Heart right ventricle (tissue), 16 donors: ENCODE measurements at regions not wholly inside any gene's neighbourhood (a gene's known extent, or its start where the extent isn't known, plus 50 kb on each side); places are given as distances from the start of the nearest gene placed in this dataset.

Source experiments
- ATAC-seq, 8 donors: fragments of 200-7000 bp; cut with Tn5 transposase; one replicate each; pipeline ENCODE4 v1.9.1; 2020; ENCODE audit warnings: mild to moderate bottlenecking in 8 of 8, moderate library complexity in 8 of 8, moderate number of reproducible peaks in 1 of 8
- DNase-seq, 2 donors: peaks; one replicate each; pipeline ENCODE4 v3.0.0-alpha.2; 2020
- H3K27ac ChIP-seq, 10 donors: fragments of 200-600 bp; sonication (generic) in 2 of 10; one replicate each; pipeline versions ENCODE4 v1.5.0 to v1.8.0; 2020 to 2022; ENCODE audit warnings: mild to moderate bottlenecking in 3 of 10
- H3K27me3 ChIP-seq, 7 donors: fragments of 200-600 bp; one replicate each; pipeline ENCODE4 v1.8.0; 2021 to 2022; ENCODE audit warnings: mild to moderate bottlenecking in 2 of 7
- H3K36me3 ChIP-seq, 9 donors: fragments of 200-600 bp; sonication (generic) in 1 of 9; one replicate each; pipeline versions ENCODE4 v1.5.0 to v1.8.0; 2020 to 2022; ENCODE audit warnings: mild to moderate bottlenecking in 2 of 9
- H3K4me1 ChIP-seq, 9 donors: fragments of 200-600 bp; sonication (generic) in 1 of 9; one replicate each; pipeline versions ENCODE4 v1.5.0 to v1.8.0; 2020 to 2022; ENCODE audit warnings: mild to moderate bottlenecking in 4 of 9
- H3K4me3 ChIP-seq, 10 donors: fragments of 200-600 bp; sonication (generic) in 2 of 10; one replicate each; pipeline versions ENCODE4 v1.5.0 to v1.8.0; 2020 to 2022; ENCODE audit warnings: mild to moderate bottlenecking in 7 of 10, moderate library complexity in 2 of 10
- H3K9me3 ChIP-seq, 11 donors: fragments of 200-600 bp in 10 of 11; sonication (generic) in 2 of 11; one replicate each; pipeline versions ENCODE4 v1.5.0 to v1.8.0; 2013 to 2022; ENCODE audit warnings: mild to moderate bottlenecking in 2 of 11, control low read depth in 1 of 11, moderate library complexity in 1 of 11
- WGBS, 2 donors: extraction: QIAGEN DNeasy Blood & Tissue Kit; methylation state at CpG; one replicate each; pipeline ENCODE4 v1.1.7; 2013; ENCODE audit warnings: inconsistent platforms in 1 of 2; 5-methylcytosine and 5-hydroxymethylcytosine counted together
- intact Hi-C, 10 donors: fragments of 100-400 bp; cut with DNase I; formaldehyde crosslinking; loops; one replicate each; pipeline versions ENCODE4 v1.11.1 to v1.14.2; 2022
- TF ChIP-seq, protein P1 (sequence below), 9 donors: fragments of 200-600 bp; sonication (generic) in 2 of 9; IDR thresholded peaks; one replicate each; pipeline versions ENCODE4 v1.5.0 to v1.8.0; 2021 to 2022; ENCODE audit warnings: antibody characterized with exemption in 9 of 9, mild to moderate bottlenecking in 5 of 9, moderate library complexity in 1 of 9
- donor health status: Arrhythmogenic right ventricular cardiomyopathy.
- donor health status: ischemic (EF 13 %, LVEDD 7.1; RV severe dilation, severe dysfunction).
- donor health status: healthy with polysubstance abuse.
- donor health status: DM: no; HTN: yes; CAD: no.
- donor health status: DM: no; HTN: no; CAD: no.
- donor health status: ischemic (EF 25% LVEDD 6.9; RV normal size, moderate dysfunction).
- donor health status: ischemic (EF 25% LVEDD 5.7; RV mildly dilated, moderate dysfunction).
- donor health status: healthy.
- donor health status: DM: yes; HTN: yes; CAD: no.
- donor health status: Ischemic cardiomyopathy.
- donor health status: ischemic (EF 35%, LVEDD 5.7; RV mildly dilated, moderate dysfunction).
- donor health status: nonischemic (EF 11% LVEDD 7.7; RV severe dilation, severe dysfunction).
- donor health status: DM: yes; HTN: yes; CAD: no.
- donor health status: PGD.
- donor health status: ischemic (EF 29% LVEDD 5.4; RV normal size, mild dysfunction).
- donor health status: nonischemic (EF 23%, LVEDD 6.1; RV moderate dilation, normal function).

DNA sequence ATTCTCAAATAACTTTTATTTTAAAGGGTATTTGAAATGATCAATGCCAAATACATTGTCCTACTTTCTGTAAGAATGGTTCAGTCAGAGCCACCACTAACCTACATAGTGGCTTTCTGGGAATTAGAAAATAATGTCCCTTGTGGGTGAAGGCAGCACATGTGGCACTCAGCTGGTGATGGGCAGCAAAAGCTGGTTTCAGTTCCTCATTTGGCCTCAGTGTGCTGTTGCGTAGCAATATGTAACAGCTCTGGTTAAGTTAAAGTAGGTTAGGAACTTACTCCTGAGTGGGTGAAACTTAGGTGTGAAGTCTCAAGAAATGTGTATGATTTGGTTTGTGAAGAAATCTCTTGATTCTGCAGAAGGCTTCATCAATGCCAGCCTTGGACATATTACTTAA lies 99.6 kb upstream of the SPEF2 start:
- TF ChIP-seq, protein P1, sequence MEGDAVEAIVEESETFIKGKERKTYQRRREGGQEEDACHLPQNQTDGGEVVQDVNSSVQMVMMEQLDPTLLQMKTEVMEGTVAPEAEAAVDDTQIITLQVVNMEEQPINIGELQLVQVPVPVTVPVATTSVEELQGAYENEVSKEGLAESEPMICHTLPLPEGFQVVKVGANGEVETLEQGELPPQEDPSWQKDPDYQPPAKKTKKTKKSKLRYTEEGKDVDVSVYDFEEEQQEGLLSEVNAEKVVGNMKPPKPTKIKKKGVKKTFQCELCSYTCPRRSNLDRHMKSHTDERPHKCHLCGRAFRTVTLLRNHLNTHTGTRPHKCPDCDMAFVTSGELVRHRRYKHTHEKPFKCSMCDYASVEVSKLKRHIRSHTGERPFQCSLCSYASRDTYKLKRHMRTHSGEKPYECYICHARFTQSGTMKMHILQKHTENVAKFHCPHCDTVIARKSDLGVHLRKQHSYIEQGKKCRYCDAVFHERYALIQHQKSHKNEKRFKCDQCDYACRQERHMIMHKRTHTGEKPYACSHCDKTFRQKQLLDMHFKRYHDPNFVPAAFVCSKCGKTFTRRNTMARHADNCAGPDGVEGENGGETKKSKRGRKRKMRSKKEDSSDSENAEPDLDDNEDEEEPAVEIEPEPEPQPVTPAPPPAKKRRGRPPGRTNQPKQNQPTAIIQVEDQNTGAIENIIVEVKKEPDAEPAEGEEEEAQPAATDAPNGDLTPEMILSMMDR (IDR thresholded peaks at IDR 0.05): no peak
- DNase-seq (no peak), ATAC-seq (peak in 1 of 8 donors; percentile 29)
- H3K36me3 ChIP-seq: no peaks in the 10 kb centered on the region
- no peaks in the 10 kb centered on the region for H3K27me3 ChIP-seq
- no peak overlapping the region for H3K4me3 ChIP-seq
- H3K27ac ChIP-seq: no peak overlapping the region
- WGBS, 2 donors: 79 to 92% methylated on average over 1 of the region's 1 CpG
- intact Hi-C loops: no loop called here
- no peaks in the 10 kb centered on the region for H3K4me1 ChIP-seq
- H3K9me3 ChIP-seq: peaks cover 0 to 15% (median 0%) of the 10 kb centered on the region in 11 donors

DNA sequence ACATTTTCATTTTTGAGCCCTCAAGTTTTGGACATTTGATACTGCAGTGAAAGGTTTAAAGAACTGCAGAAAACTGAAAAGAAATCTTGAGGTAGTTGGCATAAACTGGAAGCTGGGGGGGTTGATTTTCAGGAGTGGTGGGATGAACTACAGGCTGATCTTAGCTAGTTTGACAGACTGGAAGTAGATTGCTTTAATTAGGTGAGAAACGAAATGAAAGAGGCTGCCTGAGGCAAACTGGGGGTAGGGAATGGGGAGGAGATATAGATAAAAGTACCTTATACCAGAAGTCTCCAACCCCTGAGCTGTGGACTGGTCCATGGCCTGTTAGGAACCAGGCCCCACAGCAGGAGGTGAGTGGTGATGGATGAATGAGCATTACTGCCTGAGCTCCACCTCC lies 101.4 kb upstream of the SPEF2 start:
- Histone ChIP-seq H3K4me3 (no peak overlapping the region), H3K9me3 (peaks cover 0 to 26% (median 0%) of the 10 kb centered on the region in 11 donors), H3K27me3 (no peaks in the 10 kb centered on the region), H3K27ac (no peak overlapping the region), H3K36me3 (no peaks in the 10 kb centered on the region), H3K4me1 (no peaks in the 10 kb centered on the region)
- DNase-seq (no peak), ATAC-seq (no peak)
- 26 to 33% methylated on average over 1 of the region's 1 CpG for WGBS, 2 donors
- TF ChIP-seq, protein P1 (IDR thresholded peaks at IDR 0.05): no peak
- intact Hi-C loops: no loop called here

DNA sequence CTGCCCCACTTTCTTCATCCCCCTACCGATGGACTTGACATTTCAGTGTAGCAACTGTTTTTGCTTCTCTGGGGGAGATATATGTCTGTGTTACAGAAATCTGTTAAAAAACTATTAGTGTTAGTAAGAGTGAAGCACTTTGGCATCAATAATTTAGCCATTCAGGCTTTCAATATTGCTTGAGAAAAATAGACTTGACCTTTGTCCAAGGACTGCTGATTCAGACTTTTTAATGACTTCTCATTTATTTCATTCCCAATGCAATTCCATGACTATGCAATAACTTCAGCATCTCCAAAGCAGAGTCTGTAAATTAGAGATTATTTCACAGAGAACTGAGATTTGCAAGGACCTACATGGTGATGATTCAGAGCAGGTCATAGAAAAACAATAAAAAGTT lies 104.1 kb upstream of the SPEF2 start:
- H3K4me3 ChIP-seq: no peak overlapping the region
- TF ChIP-seq, protein P1 (IDR thresholded peaks at IDR 0.05): no peak
- H3K4me1 ChIP-seq: no peaks in the 10 kb centered on the region
- DNase-seq (no peak), ATAC-seq (no peak)
- H3K27me3 ChIP-seq: no peaks in the 10 kb centered on the region
- H3K36me3 ChIP-seq: no peaks in the 10 kb centered on the region
- peaks cover 0 to 38% (median 3%) of the 10 kb centered on the region in 11 donors for H3K9me3 ChIP-seq
- H3K27ac ChIP-seq: no peak overlapping the region
- intact Hi-C loops: no loop called here
- WGBS, 2 donors: 88 to 95% methylated on average over 1 of the region's 1 CpG

DNA sequence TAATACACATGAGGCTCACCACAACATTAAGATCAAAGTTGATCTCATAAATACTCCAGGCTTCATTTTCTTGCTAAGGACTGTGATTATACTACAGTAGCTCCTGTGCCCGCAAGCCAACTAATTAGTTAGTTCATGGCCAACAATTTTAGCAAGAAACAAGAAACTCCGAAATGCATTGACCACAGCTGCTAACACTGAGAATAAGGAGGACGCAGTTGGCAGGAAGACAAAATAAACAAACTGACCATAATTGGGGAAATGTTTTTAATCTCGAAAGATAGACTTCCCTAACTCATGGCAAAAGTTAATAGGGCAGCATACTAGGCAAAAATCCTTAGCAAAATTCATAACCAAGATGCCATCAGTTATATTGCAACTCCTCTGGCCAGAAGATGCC lies 115.5 kb upstream of the SPEF2 start:
- intact Hi-C loops: no loop called here
- Histone ChIP-seq H3K9me3 (peaks cover 0 to 53% (median 10%) of the 10 kb centered on the region in 11 donors), H3K36me3 (no peaks in the 10 kb centered on the region), H3K4me1 (no peaks in the 10 kb centered on the region), H3K4me3 (no peak overlapping the region), H3K27ac (no peak overlapping the region), H3K27me3 (no peaks in the 10 kb centered on the region)
- no peak for DNase-seq
- TF ChIP-seq, protein P1 (IDR thresholded peaks at IDR 0.05): no peak
- WGBS, 2 donors: 48 to 59% methylated on average over 4 of the region's 4 CpGs
- ATAC-seq: no peak
